HG03108 (cell line): ENCODE measurements at regions not wholly inside any gene's neighbourhood (a gene's known extent, or its start where the extent isn't known, plus 50 kb on each side); places are given as distances from the start of the nearest gene placed in this dataset.
"Not testable (repeated sequence)": the region's sequence is repeated elsewhere in the genome, so short reads cannot be mapped to it uniquely, and the experiment has no call there.

Source experiments
- ATAC-seq: cut with Tn5 transposase; IDR thresholded peaks from one replicate; pipeline ENCODE4 v1.9.1; 2021; ENCODE audit warnings: moderate library complexity; ENCODE audit not compliant: unreplicated experiment

GRCh38 chr2:76175295-76175694, 464.6 kb upstream of the GCFC2 start:
- no peak for ATAC-seq

GRCh38 chr2:76174505-76174904, 463.8 kb upstream of the GCFC2 start:
- no peak for ATAC-seq

GRCh38 chr2:76173206-76173605, 462.5 kb upstream of the GCFC2 start:
- ATAC-seq: not testable (repeated sequence)

GRCh38 chr2:76172154-76172595, 461.5 kb upstream of the GCFC2 start:
- not testable (repeated sequence) for ATAC-seq

GRCh38 chr2:76170856-76171255, 460.1 kb upstream of the GCFC2 start:
- ATAC-seq: no peak

- ATAC-seq: no peak
Measured at GRCh38 chr2:76170009-76170384, 459.3 kb upstream of the GCFC2 start.

GRCh38 chr2:76169276-76170008, 458.7 kb upstream of the GCFC2 start:
- no peak for ATAC-seq

GRCh38 chr2:76163860-76164259, 453.1 kb upstream of the GCFC2 start:
- no peak for ATAC-seq

- no peak for ATAC-seq
Measured at GRCh38 chr2:76160670-76161069, 450.0 kb upstream of the GCFC2 start.

- no peak for ATAC-seq
Measured at GRCh38 chr2:76159042-76159648, 448.4 kb upstream of the GCFC2 start.

- no peak for ATAC-seq
Measured at GRCh38 chr2:76157531-76157930, 446.8 kb upstream of the GCFC2 start.

GRCh38 chr2:76154981-76155380, 444.3 kb upstream of the GCFC2 start:
- no peak for ATAC-seq

- no peak for ATAC-seq
Measured at GRCh38 chr2:76149846-76150245, 439.1 kb upstream of the GCFC2 start.

GRCh38 chr2:76139303-76139702, 428.6 kb upstream of the GCFC2 start:
- not testable (repeated sequence) for ATAC-seq

- no peak for ATAC-seq
Measured at GRCh38 chr2:76128622-76129021, 417.9 kb upstream of the GCFC2 start.

GRCh38 chr2:76120176-76120575, 409.5 kb upstream of the GCFC2 start:
- no peak for ATAC-seq

- ATAC-seq: no peak
Measured at GRCh38 chr2:76089683-76090082, 379.0 kb upstream of the GCFC2 start.

GRCh38 chr2:76083248-76083647, 372.5 kb upstream of the GCFC2 start:
- no peak for ATAC-seq

GRCh38 chr2:76082509-76082908, 371.8 kb upstream of the GCFC2 start:
- no peak for ATAC-seq

GRCh38 chr2:76080154-76080553, 369.4 kb upstream of the GCFC2 start:
- ATAC-seq: no peak

GRCh38 chr2:76075126-76075525, 364.4 kb upstream of the GCFC2 start:
- ATAC-seq: no peak

- ATAC-seq: no peak
Measured at GRCh38 chr2:76073992-76074604, 363.4 kb upstream of the GCFC2 start.
